ENCODE measurements at regions not wholly inside any gene's neighbourhood (a gene's known extent, or its start where the extent isn't known, plus 50 kb on each side); places are given as distances from the start of the nearest gene placed in this dataset.

DNA sequence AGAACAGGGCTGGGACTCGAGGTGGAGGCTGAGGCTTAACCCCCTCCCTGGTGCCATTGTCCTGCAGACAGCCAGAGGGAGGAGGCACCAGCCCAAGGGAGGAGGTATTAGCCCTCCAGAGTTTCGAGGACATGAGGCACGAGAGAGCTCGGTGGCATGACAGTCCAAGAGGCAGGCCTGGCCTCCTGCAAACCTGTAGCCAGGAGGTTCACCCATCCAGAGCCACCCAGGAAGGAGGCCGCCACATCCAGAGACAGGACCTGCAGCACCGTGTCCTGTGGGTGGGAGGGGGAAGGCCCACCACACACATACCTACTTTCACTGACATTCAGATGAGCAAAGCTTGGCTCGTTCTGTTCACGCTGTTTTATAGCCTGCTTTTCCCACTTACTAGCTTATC lies 75.2 kb upstream of the ADAMTS2 start:
- TF ChIP-seq, protein P1, sequence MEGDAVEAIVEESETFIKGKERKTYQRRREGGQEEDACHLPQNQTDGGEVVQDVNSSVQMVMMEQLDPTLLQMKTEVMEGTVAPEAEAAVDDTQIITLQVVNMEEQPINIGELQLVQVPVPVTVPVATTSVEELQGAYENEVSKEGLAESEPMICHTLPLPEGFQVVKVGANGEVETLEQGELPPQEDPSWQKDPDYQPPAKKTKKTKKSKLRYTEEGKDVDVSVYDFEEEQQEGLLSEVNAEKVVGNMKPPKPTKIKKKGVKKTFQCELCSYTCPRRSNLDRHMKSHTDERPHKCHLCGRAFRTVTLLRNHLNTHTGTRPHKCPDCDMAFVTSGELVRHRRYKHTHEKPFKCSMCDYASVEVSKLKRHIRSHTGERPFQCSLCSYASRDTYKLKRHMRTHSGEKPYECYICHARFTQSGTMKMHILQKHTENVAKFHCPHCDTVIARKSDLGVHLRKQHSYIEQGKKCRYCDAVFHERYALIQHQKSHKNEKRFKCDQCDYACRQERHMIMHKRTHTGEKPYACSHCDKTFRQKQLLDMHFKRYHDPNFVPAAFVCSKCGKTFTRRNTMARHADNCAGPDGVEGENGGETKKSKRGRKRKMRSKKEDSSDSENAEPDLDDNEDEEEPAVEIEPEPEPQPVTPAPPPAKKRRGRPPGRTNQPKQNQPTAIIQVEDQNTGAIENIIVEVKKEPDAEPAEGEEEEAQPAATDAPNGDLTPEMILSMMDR (IDR thresholded peaks at IDR 0.05; ENCODE audit: insufficient read depth, low read depth, low read length, missing control alignments), result no peak
- DNase-seq (ENCODE audit: low read depth), result no peak
- no peak overlapping the region for H3K4me3 ChIP-seq (ENCODE audit: low read depth, low read length)

DNA sequence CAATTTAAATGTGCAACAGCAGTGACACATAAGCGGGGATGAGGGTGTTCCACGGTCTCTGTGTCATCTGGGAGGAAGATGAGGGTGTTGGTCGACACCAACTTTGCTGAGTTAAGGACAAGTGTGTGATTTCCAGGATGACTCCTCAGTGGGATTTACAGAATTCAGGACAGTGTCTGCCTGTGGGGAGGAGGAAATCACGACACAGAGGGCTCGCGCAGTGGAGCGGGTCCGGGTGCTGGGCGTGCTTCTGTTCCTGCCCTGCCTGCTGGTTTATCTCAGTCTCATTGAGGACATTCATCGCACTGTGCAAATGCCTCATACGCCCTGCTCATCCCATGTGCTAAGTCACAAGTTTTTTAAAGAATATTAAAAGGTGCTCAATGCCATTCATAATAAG lies 73.7 kb upstream of the ADAMTS2 start:
- H3K4me3 ChIP-seq (ENCODE audit: low read depth, low read length), result no peak overlapping the region
- TF ChIP-seq, protein P1 (IDR thresholded peaks at IDR 0.05; ENCODE audit: insufficient read depth, low read depth, low read length, missing control alignments), result no peak
- DNase-seq (ENCODE audit: low read depth), result no peak

DNA sequence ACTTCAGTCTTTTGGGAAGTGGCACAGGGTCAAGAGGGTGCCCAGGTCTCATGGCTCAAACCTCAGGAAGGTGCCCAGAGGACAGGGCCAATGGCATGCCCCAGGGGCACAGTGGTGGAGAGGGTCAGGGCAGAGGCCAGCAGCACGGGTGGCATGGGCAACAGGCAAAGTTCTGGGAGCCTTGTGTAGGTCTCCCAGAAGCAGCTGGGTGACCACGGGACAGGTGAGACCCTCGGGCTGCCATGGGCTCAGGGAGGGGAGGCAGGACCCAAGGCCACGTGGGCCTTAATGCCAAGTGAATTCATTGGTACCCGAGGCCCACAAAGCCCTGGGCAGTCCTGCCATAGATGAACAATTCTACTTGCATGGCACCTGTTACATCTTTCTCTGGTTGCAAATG lies 72.4 kb upstream of the ADAMTS2 start:
- no peak overlapping the region for H3K4me3 ChIP-seq (ENCODE audit: low read depth, low read length)

DNA sequence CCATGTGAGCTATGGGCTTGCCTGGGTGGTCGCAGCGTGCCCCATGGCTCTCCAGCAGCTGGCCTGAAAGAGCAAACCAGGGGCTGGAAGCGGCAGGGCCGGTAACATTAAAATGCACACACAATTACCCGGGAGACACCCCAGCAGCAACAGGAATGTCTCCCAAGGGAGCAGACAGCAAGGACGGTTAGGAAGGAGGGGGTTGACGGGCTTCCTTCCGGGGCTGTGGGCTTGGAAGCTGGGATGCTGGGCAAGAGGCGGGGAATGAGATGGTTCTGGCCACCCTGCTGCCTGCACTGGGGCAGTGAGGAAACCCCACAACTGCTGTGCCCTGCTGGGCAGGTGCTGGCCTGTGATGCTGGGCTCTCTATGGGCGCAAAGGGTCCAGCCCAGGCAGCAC lies 71.8 kb upstream of the ADAMTS2 start:
- no peak for DNase-seq (ENCODE audit: low read depth)
- no peak overlapping the region for H3K4me3 ChIP-seq (ENCODE audit: low read depth, low read length)
- TF ChIP-seq, protein P1 (IDR thresholded peaks at IDR 0.05; ENCODE audit: insufficient read depth, low read depth, low read length, missing control alignments), result no peak

More for the DNA sequence above, 72.4 kb upstream of the ADAMTS2 start:
- TF ChIP-seq, protein P1 (IDR thresholded peaks at IDR 0.05; ENCODE audit: insufficient read depth, low read depth, low read length, missing control alignments), result no peak
- DNase-seq (ENCODE audit: low read depth), result no peak

DNA sequence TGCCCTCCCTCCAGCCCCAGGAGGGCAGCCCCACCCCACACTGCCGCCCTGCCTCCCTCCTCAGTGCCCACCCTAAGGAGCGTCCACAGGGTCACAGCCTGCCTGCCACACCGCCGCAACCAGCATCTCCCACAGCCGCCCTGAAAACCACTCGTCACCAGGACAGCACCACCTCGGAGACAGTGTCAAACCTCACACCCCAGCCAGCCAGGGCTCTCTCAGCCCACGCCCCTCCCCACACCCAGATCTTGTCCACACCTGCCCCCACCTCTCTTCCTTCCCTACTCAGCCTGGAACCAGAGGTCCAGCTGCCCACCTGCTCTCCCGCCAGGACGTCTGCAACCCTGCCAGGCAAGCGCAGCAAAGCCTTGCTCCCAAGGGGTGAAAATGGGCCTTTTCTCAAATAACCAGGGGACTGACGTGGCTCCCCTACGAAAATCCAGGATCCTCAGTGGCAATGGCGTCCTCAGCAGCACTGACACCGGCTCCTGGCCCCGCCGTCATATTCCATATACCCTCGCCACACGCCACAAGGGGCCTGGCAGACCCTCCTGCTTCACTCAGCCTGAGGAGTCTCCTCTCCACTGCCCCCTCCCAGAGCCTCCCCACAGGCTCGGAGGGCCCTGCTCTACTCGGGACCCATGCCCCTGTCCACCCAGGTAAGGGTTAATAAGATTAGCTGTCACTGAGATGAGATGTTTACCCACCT lies 71.0 kb upstream of the ADAMTS2 start:
- H3K4me3 ChIP-seq (ENCODE audit: low read depth, low read length), result no peak overlapping the region
- TF ChIP-seq, protein P1 (IDR thresholded peaks at IDR 0.05; ENCODE audit: insufficient read depth, low read depth, low read length, missing control alignments), result no peak
- DNase-seq (ENCODE audit: low read depth), result no peak

DNA sequence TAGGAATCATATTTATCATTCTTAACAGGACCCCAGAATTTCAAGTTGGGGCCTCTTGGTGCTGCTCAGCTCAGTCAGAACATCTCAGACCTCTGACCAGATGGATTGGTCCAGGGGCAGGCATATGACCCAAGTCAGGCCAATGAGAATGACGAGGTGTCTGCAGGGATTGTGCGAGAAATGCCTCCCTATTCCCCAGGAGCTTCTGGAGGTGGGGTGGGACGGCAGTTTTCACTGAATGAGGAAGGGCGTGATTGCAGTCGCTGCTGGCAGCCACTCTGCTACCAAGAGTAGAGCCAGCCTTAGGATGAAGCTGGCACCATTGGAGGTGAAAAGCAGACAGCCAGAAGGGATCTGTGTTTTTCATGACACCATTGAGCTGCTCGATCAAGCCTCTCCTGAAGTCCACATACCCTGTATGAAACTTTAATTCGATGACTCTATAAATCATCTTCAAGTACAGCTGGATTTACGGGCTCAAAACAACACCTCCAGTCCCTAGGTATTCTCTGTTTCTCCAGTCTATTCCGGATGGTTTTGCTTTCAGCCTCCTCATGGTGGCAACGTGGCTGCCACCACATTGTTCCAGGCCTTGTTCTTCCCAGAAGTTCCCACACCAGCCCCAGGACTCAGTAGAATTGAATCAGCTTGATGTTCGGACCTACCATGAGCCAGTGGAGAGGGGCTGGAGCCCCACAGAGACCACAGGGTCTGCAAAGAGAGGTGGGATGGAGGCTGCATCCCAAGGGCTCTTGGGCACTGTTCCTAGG lies 70.2 kb upstream of the ADAMTS2 start:
- no peak overlapping the region for H3K4me3 ChIP-seq (ENCODE audit: low read depth, low read length)
- TF ChIP-seq, protein P1 (IDR thresholded peaks at IDR 0.05; ENCODE audit: insufficient read depth, low read depth, low read length, missing control alignments), result no peak
- no peak for DNase-seq (ENCODE audit: low read depth)

All from GM12865 (cell line).